Frontal cortex (tissue), 3 donors: ENCODE measurements at regions not wholly inside any gene's neighbourhood (a gene's known extent, or its start where the extent isn't known, plus 50 kb on each side); places are given as distances from the start of the nearest gene placed in this dataset.
"Not testable (repeated sequence)": the region's sequence is repeated elsewhere in the genome, so short reads cannot be mapped to it uniquely, and the experiment has no call there.

Experiments
- DNase-seq, 2 donors: peaks; one replicate each; pipeline ENCODE4 v3.0.0; 2012; ENCODE audit warnings: low spot score in 2 of 2
- FAIRE-seq: peaks from 2 replicates; lab custom pipeline; 2012; peaks lifted over from hg19 to GRCh38; lab: Jason Lieb, UNC
- donor health status: control.
- donor health status: control.
- donor health status: control.

DNA sequence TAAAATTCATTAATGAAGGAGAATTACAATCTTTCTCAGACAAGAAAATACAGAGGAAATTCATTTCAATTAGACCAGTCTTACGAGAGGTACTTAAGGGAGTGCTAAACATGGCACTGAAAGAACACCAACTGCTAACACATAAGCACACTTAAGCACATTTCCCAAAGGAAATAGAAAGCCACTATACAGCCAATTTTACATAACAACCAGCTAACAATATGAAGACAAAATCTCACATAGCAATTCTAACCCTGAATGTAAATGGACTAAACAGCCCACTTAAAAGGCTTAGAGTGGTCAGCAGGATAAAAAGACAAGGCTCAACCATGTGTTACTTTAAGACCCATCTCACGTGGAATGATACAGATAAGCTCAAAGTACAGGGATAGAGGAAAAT is 339.5 kb upstream of the LUZP2 start:
- no peak for FAIRE-seq
- DNase-seq, result no peak

GRCh38 chr11:24161587-24161986 is 335.3 kb upstream of the LUZP2 start:
- DNase-seq (no peak), FAIRE-seq (no peak)

- DNase-seq, result no peak
- no peak for FAIRE-seq
Observed at GRCh38 chr11:24163146-24163545, 333.7 kb upstream of the LUZP2 start.

- FAIRE-seq, result no peak
Observed at GRCh38 chr11:24163841-24164240, 333.0 kb upstream of the LUZP2 start.

DNA sequence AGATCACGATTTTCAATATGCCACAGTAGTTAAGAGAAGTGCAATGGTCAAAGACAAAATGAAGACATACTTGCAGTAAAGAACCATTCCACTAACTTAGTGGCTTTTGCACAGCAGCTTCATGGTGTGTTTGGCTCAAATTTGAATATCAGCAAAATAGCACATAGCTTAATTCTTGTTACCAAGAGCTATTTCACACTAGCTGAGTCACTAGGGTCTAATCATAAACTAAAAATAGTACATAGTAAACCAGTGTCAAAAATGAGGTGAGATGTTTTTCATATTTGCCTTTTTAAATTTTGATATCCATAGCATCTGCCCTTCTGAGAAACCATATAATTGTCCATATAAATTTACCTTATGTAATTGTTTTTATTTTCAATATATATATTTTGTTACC is 325.0 kb upstream of the LUZP2 start:
- FAIRE-seq (no peak), DNase-seq (no peak)

More at GRCh38 chr11:24163841-24164240, 333.0 kb upstream of the LUZP2 start:
- DNase-seq, result no peak

GRCh38 chr11:24181395-24182047 is 315.3 kb upstream of the LUZP2 start:
- FAIRE-seq (no peak), DNase-seq (no peak)

DNA sequence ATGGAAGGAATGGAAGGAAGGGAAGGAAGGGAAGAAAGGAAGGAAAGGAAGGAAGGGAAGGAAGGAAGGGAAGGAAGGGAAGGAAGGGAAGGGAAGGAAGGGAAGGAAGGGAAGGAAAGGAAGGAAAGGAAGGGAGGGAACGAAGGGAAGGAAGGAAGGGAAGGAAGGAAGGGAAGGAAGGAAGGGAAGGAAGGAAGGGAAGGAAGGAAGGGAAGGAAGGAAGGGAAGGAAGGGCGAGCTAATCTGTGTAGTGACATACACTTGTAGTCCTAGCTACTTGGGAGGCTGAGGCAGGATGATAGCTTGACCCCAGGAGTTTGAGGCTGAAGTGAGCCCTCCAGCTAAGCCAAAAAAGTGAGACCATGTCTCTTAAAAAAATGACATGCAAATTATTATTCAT is 311.3 kb upstream of the LUZP2 start:
- DNase-seq, FAIRE-seq: not testable (repeated sequence)

- DNase-seq, result no peak
- no peak for FAIRE-seq
Observed at GRCh38 chr11:24196733-24197132, 300.1 kb upstream of the LUZP2 start.

GRCh38 chr11:24198481-24198880 is 298.4 kb upstream of the LUZP2 start:
- DNase-seq, result no peak
- no peak for FAIRE-seq

GRCh38 chr11:24199461-24199860 is 297.4 kb upstream of the LUZP2 start:
- no peak for FAIRE-seq
- no peak for DNase-seq

DNA sequence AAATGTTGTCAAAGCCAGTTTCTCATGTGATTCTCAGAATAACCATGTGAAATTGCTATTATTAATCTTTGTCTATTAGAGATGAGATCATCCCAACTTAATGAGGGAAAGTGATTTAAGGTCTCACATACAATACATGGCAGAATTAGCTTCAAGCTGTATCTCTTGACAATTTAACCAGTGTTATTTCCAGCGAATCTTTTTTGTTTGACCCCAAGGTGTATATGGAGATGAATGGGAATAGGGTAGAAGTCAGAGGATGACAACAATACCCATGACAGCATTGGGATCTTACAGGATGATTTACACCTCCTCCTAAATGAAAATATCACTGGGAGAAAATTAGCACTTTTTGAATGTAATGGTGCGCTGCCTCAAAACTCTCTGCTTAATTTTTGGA is 290.8 kb upstream of the LUZP2 start:
- no peak for DNase-seq
- FAIRE-seq, result no peak

GRCh38 chr11:24206511-24206910 is 290.3 kb upstream of the LUZP2 start:
- DNase-seq (no peak), FAIRE-seq (no peak)

DNA sequence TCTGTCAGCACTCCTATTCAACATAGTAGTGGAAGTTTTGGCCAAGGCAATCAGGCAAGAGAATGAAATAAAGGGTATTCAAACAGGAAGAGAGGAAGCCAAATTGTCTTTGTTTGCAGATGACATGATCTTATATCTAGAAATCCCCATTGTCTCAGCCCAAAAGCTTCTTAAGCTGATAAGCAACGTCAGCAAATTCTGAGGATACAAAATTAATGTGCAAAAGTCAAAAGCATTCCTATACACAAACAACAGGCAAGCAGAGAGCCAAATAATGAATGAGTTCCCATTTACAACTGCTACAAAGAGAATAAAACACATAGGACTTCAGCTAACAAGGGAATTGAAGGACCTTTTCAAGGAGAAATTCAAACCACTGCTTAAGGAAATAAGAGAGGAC is 280.4 kb upstream of the LUZP2 start:
- no peak for FAIRE-seq

GRCh38 chr11:24217319-24217718 is 279.5 kb upstream of the LUZP2 start:
- DNase-seq, FAIRE-seq: not testable (repeated sequence)

More for the DNA sequence above, 280.4 kb upstream of the LUZP2 start:
- no peak for DNase-seq

DNA sequence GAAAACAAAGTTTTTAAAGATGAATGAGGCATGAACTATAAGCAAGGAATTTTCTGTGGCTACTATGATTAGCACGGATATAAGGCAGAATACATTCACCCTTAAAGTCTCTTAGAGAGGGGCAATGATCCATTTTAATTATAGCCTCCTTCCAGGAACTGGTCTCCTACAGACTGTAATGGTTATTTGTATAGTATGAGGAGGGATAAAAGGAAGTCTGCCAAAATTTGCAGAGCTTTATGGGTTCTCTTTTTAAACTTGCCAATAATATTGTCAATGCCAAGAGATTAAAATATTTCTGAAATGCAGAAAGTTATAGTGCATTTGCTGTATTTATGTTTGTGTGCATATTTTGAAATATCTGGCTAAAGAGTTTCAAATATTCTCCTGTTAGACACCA is 271.4 kb upstream of the LUZP2 start:
- DNase-seq (no peak), FAIRE-seq (no peak)

- FAIRE-seq (no peak), DNase-seq (no peak)
Observed at GRCh38 chr11:24226606-24227005, 270.2 kb upstream of the LUZP2 start.

GRCh38 chr11:24233041-24233440 is 263.8 kb upstream of the LUZP2 start:
- no peak for DNase-seq
- no peak for FAIRE-seq

GRCh38 chr11:24234822-24235508 is 261.9 kb upstream of the LUZP2 start:
- FAIRE-seq, result no peak

GRCh38 chr11:24238771-24239645 is 257.8 kb upstream of the LUZP2 start:
- no peak for FAIRE-seq
- DNase-seq, result no peak

More at GRCh38 chr11:24234822-24235508, 261.9 kb upstream of the LUZP2 start:
- DNase-seq, result no peak

GRCh38 chr11:24239930-24240329 is 256.9 kb upstream of the LUZP2 start:
- DNase-seq (no peak), FAIRE-seq (no peak)
